Stomach (tissue), 8 donors: ENCODE measurements at regions not wholly inside any gene's neighbourhood (a gene's known extent, or its start where the extent isn't known, plus 50 kb on each side); places are given as distances from the start of the nearest gene placed in this dataset.

Experiments
- DNase-seq, 2 donors: peaks; one replicate each; pipeline versions ENCODE4 v3.0.0 to v3.0.0-alpha.2; 2013 to 2019
- H3K27ac ChIP-seq, 5 donors: fragments of 200-600 bp in 4 of 5; sonication (generic) in 4 of 5; one replicate each; pipeline ENCODE4 v1.5.1; 2013 to 2019; ENCODE audit warnings: mild to moderate bottlenecking in 1 of 5, moderate library complexity in 1 of 5
- H3K27me3 ChIP-seq, 3 donors: fragments of 200-600 bp; sonication (generic); one replicate each; pipeline ENCODE4 v1.5.1; 2017 to 2019; ENCODE audit warnings: mixed run types in 1 of 3
- H3K36me3 ChIP-seq, 4 donors: fragments of 200-600 bp; sonication (generic); 1 replicate in 3 of 4; 2 replicates in 1 of 4; pipeline ENCODE4 v1.5.1; 2016 to 2019
- H3K4me1 ChIP-seq, 4 donors: fragments of 200-600 bp; sonication (generic); one replicate each; pipeline ENCODE4 v1.5.1; 2016 to 2019
- H3K4me3 ChIP-seq, 4 donors: fragments of 200-600 bp; sonication (generic) in 3 of 4; one replicate each; pipeline ENCODE4 v1.5.1; 2016 to 2019; ENCODE audit warnings: mild to moderate bottlenecking in 1 of 4
- H3K9me3 ChIP-seq, 4 donors: fragments of 200-600 bp; sonication (generic); one replicate each; pipeline ENCODE4 v1.5.1; 2016 to 2019
- EP300 ChIP-seq: sonication (generic); formaldehyde crosslinking; IDR thresholded peaks from one replicate; pipeline ENCODE4 v1.6.1; 2017; ENCODE audit warnings: antibody characterized with exemption
- POLR2A ChIP-seq, 4 donors: fragments of 450-650 bp; IDR thresholded peaks; one replicate each; pipeline ENCODE4 v1.6.1; 2016; ENCODE audit warnings: antibody characterized with exemption in 4 of 4, control low read depth in 2 of 4, mild to moderate bottlenecking in 1 of 4, moderate library complexity in 1 of 4
- POLR2AphosphoS5 ChIP-seq, 3 donors: sonication (generic); formaldehyde crosslinking; IDR thresholded peaks; one replicate each; pipeline ENCODE4 v1.6.1; 2016; ENCODE audit warnings: antibody characterized with exemption in 3 of 3
- WGBS, 5 donors: extraction: QIAGEN DNeasy Blood & Tissue Kit in 3 of 5; methylation state at CpG; one replicate each; pipeline versions ENCODE4 v1.1.5 to v1.1.7; 2013 to 2018; 5-methylcytosine and 5-hydroxymethylcytosine counted together
- intact Hi-C: fragments of 100-400 bp; cut with DNase I; formaldehyde crosslinking; loops from one replicate; pipeline ENCODE4 v1.15.1; 2023; ENCODE audit warnings: low total_unique reads
- TF ChIP-seq, protein P1 (sequence below), 7 experiments: fragments of 450-650 bp in 4 of 7; fragments of 200-600 bp in 3 of 7; sonication (generic) in 3 of 7; IDR thresholded peaks; one replicate each; pipeline ENCODE4 v1.5.1; 2016 to 2019; ENCODE audit warnings: antibody characterized with exemption in 7 of 7, control low read depth in 2 of 7, mild to moderate bottlenecking in 1 of 7
- donor health status: healthy with polysubstance abuse.
- donor health status: Bipolar disorder and iron deficiency.
- donor health status: healthy.

- no peak for TF ChIP-seq POLR2AphosphoS5 (IDR thresholded peaks at IDR 0.05)
- no peak for TF ChIP-seq EP300
- TF ChIP-seq, protein P1, sequence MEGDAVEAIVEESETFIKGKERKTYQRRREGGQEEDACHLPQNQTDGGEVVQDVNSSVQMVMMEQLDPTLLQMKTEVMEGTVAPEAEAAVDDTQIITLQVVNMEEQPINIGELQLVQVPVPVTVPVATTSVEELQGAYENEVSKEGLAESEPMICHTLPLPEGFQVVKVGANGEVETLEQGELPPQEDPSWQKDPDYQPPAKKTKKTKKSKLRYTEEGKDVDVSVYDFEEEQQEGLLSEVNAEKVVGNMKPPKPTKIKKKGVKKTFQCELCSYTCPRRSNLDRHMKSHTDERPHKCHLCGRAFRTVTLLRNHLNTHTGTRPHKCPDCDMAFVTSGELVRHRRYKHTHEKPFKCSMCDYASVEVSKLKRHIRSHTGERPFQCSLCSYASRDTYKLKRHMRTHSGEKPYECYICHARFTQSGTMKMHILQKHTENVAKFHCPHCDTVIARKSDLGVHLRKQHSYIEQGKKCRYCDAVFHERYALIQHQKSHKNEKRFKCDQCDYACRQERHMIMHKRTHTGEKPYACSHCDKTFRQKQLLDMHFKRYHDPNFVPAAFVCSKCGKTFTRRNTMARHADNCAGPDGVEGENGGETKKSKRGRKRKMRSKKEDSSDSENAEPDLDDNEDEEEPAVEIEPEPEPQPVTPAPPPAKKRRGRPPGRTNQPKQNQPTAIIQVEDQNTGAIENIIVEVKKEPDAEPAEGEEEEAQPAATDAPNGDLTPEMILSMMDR (IDR thresholded peaks at IDR 0.05): no peak
- DNase-seq: no peak
- no peak overlapping the region for H3K27ac ChIP-seq
These were observed 178.9 kb downstream of the TMEM132E start for GRCh38 chr17:34758316-34758715.

GRCh38 chr17:34757611-34758010 is 178.2 kb downstream of the TMEM132E start:
- Histone ChIP-seq H3K9me3 (no peaks in the 10 kb centered on the region), H3K27me3 (peaks cover 0 to 42% (median 10%) of the 10 kb centered on the region in 3 donors), H3K27ac (no peak overlapping the region), H3K4me1 (no peaks in the 10 kb centered on the region), H3K36me3 (no peaks in the 10 kb centered on the region), H3K4me3 (no peak overlapping the region)
- intact Hi-C loops: no loop called here
- TF ChIP-seq EP300 (no peak), POLR2AphosphoS5 (IDR thresholded peaks at IDR 0.05) (no peak), POLR2A (IDR thresholded peaks at IDR 0.05) (no peak)
- TF ChIP-seq, protein P1 (IDR thresholded peaks at IDR 0.05): no peak
- 69 to 81% (median 71%) methylated on average over 5 of the region's 5 CpGs for WGBS, 5 donors
- DNase-seq: no peak

More at GRCh38 chr17:34758316-34758715, 178.9 kb downstream of the TMEM132E start:
- no peaks in the 10 kb centered on the region for H3K4me1 ChIP-seq
- H3K9me3 ChIP-seq: no peaks in the 10 kb centered on the region
- intact Hi-C loops: no loop called here
- no peaks in the 10 kb centered on the region for H3K36me3 ChIP-seq
- 39 to 73% (median 67%) methylated on average over 3 of the region's 3 CpGs for WGBS, 5 donors
- peaks cover 0 to 49% (median 10%) of the 10 kb centered on the region in 3 donors for H3K27me3 ChIP-seq
- H3K4me3 ChIP-seq: no peak overlapping the region

DNA sequence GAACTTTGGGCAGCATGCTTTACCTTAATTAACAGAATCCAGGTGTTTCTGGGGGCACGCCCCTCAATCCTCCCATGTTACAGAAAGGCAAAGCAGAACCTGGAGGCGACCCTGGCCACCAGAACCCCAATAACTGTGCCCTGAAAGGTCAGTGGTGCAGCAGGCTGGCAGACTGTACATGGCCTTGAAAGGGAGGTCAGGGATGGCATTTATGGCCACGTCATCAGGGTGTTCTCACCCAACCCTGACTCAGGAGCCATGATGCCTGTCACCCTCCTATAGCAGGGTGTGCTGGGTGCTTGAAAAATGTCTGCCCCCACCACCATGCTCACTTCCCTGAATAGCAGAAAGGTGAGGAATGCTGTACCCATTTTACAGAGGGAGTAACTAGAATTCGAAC is 177.7 kb downstream of the TMEM132E start:
- Histone ChIP-seq H3K4me1 (no peaks in the 10 kb centered on the region), H3K27me3 (peaks cover 0 to 39% (median 10%) of the 10 kb centered on the region in 3 donors), H3K27ac (no peak overlapping the region), H3K4me3 (no peak overlapping the region), H3K9me3 (no peaks in the 10 kb centered on the region), H3K36me3 (no peaks in the 10 kb centered on the region)
- DNase-seq: no peak
- WGBS, 5 donors: 69 to 78% (median 76%) methylated on average over 4 of the region's 4 CpGs
- TF ChIP-seq POLR2A (IDR thresholded peaks at IDR 0.05) (no peak), EP300 (no peak), POLR2AphosphoS5 (IDR thresholded peaks at IDR 0.05) (no peak)
- TF ChIP-seq, protein P1 (IDR thresholded peaks at IDR 0.05): no peak
- intact Hi-C loops: no loop called here

DNA sequence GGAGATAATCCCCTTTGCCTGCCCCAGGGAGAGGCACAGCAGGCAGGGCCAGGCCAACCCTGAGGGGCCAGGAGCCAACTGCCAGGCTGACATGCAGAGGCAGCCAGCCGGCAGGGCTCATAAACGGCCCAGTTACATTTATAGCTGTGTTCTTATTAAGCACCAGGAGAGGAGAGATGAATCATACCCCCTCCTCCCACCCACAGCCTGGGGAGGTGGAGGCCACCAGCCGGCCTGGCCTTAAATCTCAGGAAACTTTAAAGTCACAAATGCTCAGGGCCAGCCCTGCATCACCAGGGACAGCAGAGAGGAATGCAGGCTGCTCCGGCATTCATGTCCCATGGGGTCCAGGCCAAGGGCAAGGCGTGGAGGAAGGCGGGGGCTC is 177.2 kb downstream of the TMEM132E start:
- Histone ChIP-seq H3K36me3 (no peaks in the 10 kb centered on the region), H3K27me3 (peaks cover 0 to 39% (median 10%) of the 10 kb centered on the region in 3 donors), H3K4me3 (no peak overlapping the region), H3K9me3 (no peaks in the 10 kb centered on the region), H3K4me1 (no peaks in the 10 kb centered on the region), H3K27ac (no peak overlapping the region)
- DNase-seq: no peak
- WGBS, 5 donors: 45 to 63% (median 55%) methylated on average over 4 to 6 of the region's 6 CpGs
- TF ChIP-seq POLR2AphosphoS5 (IDR thresholded peaks at IDR 0.05): no peak
- TF ChIP-seq POLR2A (IDR thresholded peaks at IDR 0.05): no peak
- TF ChIP-seq EP300: no peak
- TF ChIP-seq, protein P1 (IDR thresholded peaks at IDR 0.05): no peak
- intact Hi-C loops: no loop called here
